Keratinocyte (primary cell): ENCODE measurements at regions not wholly inside any gene's neighbourhood (a gene's known extent, or its start where the extent isn't known, plus 50 kb on each side); places are given as distances from the start of the nearest gene placed in this dataset.

Experiments
- DNase-seq: peaks from one replicate; pipeline ENCODE4 v3.0.0-alpha.2; 2011; ENCODE audit warnings: low read depth, missing footprints, low spot score
- FAIRE-seq: peaks from 2 replicates; lab custom pipeline; 2011; peaks lifted over from hg19 to GRCh38; lab: Jason Lieb, UNC
- H2AFZ ChIP-seq: 2 replicates; pipeline ENCODE4 v1.6.0; 2012; ENCODE audit warnings: low read length, control low read depth, inconsistent platforms; ENCODE audit not compliant: control insufficient read depth
- H3K27ac ChIP-seq: 2 replicates; pipeline ENCODE4 v1.5.1; 2011; ENCODE audit warnings: low read length; ENCODE audit not compliant: control insufficient read depth, insufficient read depth
- H3K27me3 ChIP-seq: 3 replicates; pipeline ENCODE4 v1.6.0; 2011; ENCODE audit warnings: low read length; ENCODE audit not compliant: control insufficient read depth, insufficient read depth; ENCODE audit errors: extremely low read depth
- H3K36me3 ChIP-seq, 2 experiments: 2 replicates in 1 of 2; 3 replicates in 1 of 2; pipeline ENCODE4 v1.5.1; 2011; ENCODE audit warnings: low read length in 2 of 2, mild to moderate bottlenecking in 1 of 2; ENCODE audit not compliant: control insufficient read depth in 2 of 2, insufficient read depth in 2 of 2; ENCODE audit errors: extremely low read depth in 1 of 2
- H3K4me1 ChIP-seq: 3 replicates; pipeline ENCODE4 v1.5.1; 2011; ENCODE audit warnings: low read length; ENCODE audit not compliant: control insufficient read depth, insufficient read depth; ENCODE audit errors: extremely low read depth
- H3K4me2 ChIP-seq: 3 replicates; pipeline ENCODE4 v1.6.0; 2011; ENCODE audit warnings: low read depth, low read length; ENCODE audit not compliant: control insufficient read depth, insufficient read depth; ENCODE audit errors: extremely low read depth
- H3K4me3 ChIP-seq, 3 experiments: fragments of 200-600 bp in 1 of 3; sonication (generic) in 1 of 3; 2 replicates in 2 of 3; 3 replicates in 1 of 3; pipeline ENCODE4 v1.5.1; 2011 to 2016; ENCODE audit warnings: low read length in 3 of 3, mild to moderate bottlenecking in 3 of 3, control low read depth in 2 of 3, inconsistent platforms in 1 of 3, low read depth in 1 of 3, mixed read lengths in 1 of 3, mixed run types in 1 of 3, moderate library complexity in 1 of 3; ENCODE audit not compliant: control insufficient read depth in 2 of 3, insufficient read depth in 2 of 3; ENCODE audit errors: extremely low read depth in 1 of 3
- H3K79me2 ChIP-seq: 2 replicates; pipeline ENCODE4 v1.6.0; 2012; ENCODE audit warnings: low read length; ENCODE audit not compliant: control insufficient read depth, insufficient read depth
- H3K9ac ChIP-seq: 3 replicates; pipeline ENCODE4 v1.6.0; 2011; ENCODE audit warnings: low read length; ENCODE audit not compliant: control insufficient read depth, insufficient read depth; ENCODE audit errors: extremely low read depth
- H3K9me1 ChIP-seq: 3 replicates; pipeline ENCODE4 v1.6.0; 2011; ENCODE audit warnings: low read length; ENCODE audit not compliant: control insufficient read depth, insufficient read depth; ENCODE audit errors: extremely low read depth
- H3K9me3 ChIP-seq: 2 replicates; pipeline ENCODE4 v1.5.1; 2012; ENCODE audit warnings: low read depth, low read length; ENCODE audit not compliant: control insufficient read depth
- H4K20me1 ChIP-seq: 3 replicates; pipeline ENCODE4 v1.6.0; 2011; ENCODE audit warnings: low read length; ENCODE audit not compliant: control insufficient read depth, insufficient read depth; ENCODE audit errors: extremely low read depth
- EZH2 ChIP-seq: IDR thresholded peaks from one replicate; pipeline ENCODE4 v1.6.1; 2012; ENCODE audit warnings: inconsistent platforms, mild to moderate bottlenecking, low read length, moderate library complexity
- dilution Hi-C: fragments of 300-500 bp; cut with MboI; formaldehyde crosslinking; loops from one replicate; pipeline ENCODE4 v1.7.0; 2020; ENCODE audit warnings: low sequenced_read_pairs; ENCODE audit not compliant: extremely low pct_ligation_motif_present
- TF ChIP-seq, protein P1 (sequence below), 3 experiments: IDR thresholded peaks in 1 of 3; conservative IDR thresholded peaks in 1 of 3; optimal IDR thresholded peaks in 1 of 3; 2 replicates in 2 of 3; 3 replicates in 1 of 3; pipeline versions ENCODE3 to v1.5.1; 2011; ENCODE audit warnings: low read length in 3 of 3, mild to moderate bottlenecking in 3 of 3, moderate library complexity in 2 of 3, control low read depth in 1 of 3, inconsistent platforms in 1 of 3; ENCODE audit not compliant: insufficient read depth in 2 of 3; ENCODE audit errors: extremely low read depth in 1 of 3

DNA sequence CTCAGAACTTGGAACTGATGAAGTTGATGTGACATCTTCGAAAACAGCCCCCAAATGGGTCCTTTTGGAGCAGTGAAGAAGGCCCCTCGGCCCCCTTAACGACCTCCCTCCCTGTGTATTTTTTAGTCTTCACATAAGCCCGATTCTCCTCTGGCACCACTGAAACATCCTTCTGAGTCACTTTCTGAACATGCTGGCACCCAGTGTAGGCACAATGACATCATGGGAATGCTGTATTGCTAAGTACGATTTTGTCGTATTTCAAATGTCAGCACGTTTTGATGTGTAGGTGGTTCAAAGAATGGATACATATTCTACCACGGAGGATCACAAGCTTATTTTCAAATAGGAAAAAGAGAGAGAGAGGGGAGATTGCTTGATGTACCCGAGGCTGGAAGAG, 111.7 kb upstream of the RIOK3 start:
- Histone ChIP-seq H3K4me1 (peaks cover 8% of the 10 kb centered on the region), H3K27ac (no peak overlapping the region), H3K9me1 (no peaks in the 10 kb centered on the region), H4K20me1 (no peaks in the 10 kb centered on the region), H3K9me3 (no peaks in the 10 kb centered on the region), H3K79me2 (no peaks in the 10 kb centered on the region), H2AFZ (no peak overlapping the region), H3K4me3 (no peak overlapping the region), H3K4me2 (no peak overlapping the region), H3K27me3 (no peaks in the 10 kb centered on the region), H3K9ac (no peak overlapping the region), H3K36me3 (no peaks in the 10 kb centered on the region)
- DNase-seq: no peak
- no peak for TF ChIP-seq EZH2
- TF ChIP-seq, protein P1, sequence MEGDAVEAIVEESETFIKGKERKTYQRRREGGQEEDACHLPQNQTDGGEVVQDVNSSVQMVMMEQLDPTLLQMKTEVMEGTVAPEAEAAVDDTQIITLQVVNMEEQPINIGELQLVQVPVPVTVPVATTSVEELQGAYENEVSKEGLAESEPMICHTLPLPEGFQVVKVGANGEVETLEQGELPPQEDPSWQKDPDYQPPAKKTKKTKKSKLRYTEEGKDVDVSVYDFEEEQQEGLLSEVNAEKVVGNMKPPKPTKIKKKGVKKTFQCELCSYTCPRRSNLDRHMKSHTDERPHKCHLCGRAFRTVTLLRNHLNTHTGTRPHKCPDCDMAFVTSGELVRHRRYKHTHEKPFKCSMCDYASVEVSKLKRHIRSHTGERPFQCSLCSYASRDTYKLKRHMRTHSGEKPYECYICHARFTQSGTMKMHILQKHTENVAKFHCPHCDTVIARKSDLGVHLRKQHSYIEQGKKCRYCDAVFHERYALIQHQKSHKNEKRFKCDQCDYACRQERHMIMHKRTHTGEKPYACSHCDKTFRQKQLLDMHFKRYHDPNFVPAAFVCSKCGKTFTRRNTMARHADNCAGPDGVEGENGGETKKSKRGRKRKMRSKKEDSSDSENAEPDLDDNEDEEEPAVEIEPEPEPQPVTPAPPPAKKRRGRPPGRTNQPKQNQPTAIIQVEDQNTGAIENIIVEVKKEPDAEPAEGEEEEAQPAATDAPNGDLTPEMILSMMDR (optimal IDR thresholded peaks at IDR 0.05 in 1 of 3, IDR thresholded peaks at IDR 0.05 in 1 of 3, conservative IDR thresholded peaks at IDR 0.05 in 1 of 3; ENCODE audit: extremely low read depth in 1 of 3, insufficient read depth in 2 of 3, low read length in 3 of 3): no peak
- dilution Hi-C loops: no loop called here
- FAIRE-seq: peak; percentile 41

DNA sequence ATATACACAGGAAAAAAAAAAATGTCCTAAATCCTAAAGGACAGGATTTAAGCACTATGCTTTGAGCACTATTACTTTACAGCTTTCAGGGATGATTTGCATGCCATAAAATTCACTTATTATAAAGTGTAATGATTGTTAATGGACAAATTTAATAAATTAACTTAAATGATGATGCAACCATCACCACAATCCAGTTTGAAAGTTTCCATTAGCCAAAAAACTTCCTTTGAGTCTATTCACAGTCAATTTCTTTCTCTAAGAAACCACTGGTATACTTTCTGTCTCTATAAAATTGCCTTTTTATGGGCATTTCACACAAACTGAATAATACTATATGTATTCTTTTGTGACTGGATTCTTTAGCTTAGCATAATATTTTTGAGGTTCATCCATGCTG, 111.1 kb upstream of the RIOK3 start:
- no peaks in the 10 kb centered on the region for H3K9me3 ChIP-seq
- TF ChIP-seq EZH2: no peak
- TF ChIP-seq, protein P1 (optimal IDR thresholded peaks at IDR 0.05 in 1 of 3, IDR thresholded peaks at IDR 0.05 in 1 of 3, conservative IDR thresholded peaks at IDR 0.05 in 1 of 3; ENCODE audit: extremely low read depth in 1 of 3, insufficient read depth in 2 of 3, low read length in 3 of 3): no peak
- no peaks in the 10 kb centered on the region for H3K79me2 ChIP-seq
- DNase-seq: no peak
- H3K9ac ChIP-seq: no peak overlapping the region
- no peaks in the 10 kb centered on the region for H4K20me1 ChIP-seq
- H3K27ac ChIP-seq: no peak overlapping the region
- no peak overlapping the region for H3K4me2 ChIP-seq
- FAIRE-seq: no peak
- H3K9me1 ChIP-seq: no peaks in the 10 kb centered on the region
- H2AFZ ChIP-seq: no peak overlapping the region
- peaks cover 6% of the 10 kb centered on the region for H3K4me1 ChIP-seq
- H3K4me3 ChIP-seq: no peak overlapping the region
- dilution Hi-C loops: no loop called here
- H3K36me3 ChIP-seq: no peaks in the 10 kb centered on the region
- H3K27me3 ChIP-seq: no peaks in the 10 kb centered on the region
